ENCODE measurements at regions not wholly inside any gene's neighbourhood (a gene's known extent, or its start where the extent isn't known, plus 50 kb on each side); places are given as distances from the start of the nearest gene placed in this dataset.

GRCh38 chr2:122112216-122113005 is 357.0 kb downstream of the TSN start:
- TF ChIP-seq ZNF621 (tag by site-specific recombination; IDR thresholded peaks at IDR 0.05) = no peak
- no peak for TF ChIP-seq SETDB1 (IDR thresholded peaks at IDR 0.05; ENCODE audit: insufficient read length, low read length)
- TF ChIP-seq REPIN1 (tag by site-specific recombination; IDR thresholded peaks at IDR 0.05; ENCODE audit: low read depth) = no peak
- no peak for TF ChIP-seq ZBTB8A (tag by site-specific recombination; IDR thresholded peaks at IDR 0.05)
- TF ChIP-seq ZNF600 (tag by site-specific recombination; IDR thresholded peaks at IDR 0.05) = no peak
- no peak for TF ChIP-seq ZBTB11 (tag by site-specific recombination; conservative IDR thresholded peaks at IDR 0.05; ENCODE audit: low read depth)
- TF ChIP-seq ZNF341 (tag by site-specific recombination; IDR thresholded peaks at IDR 0.05; ENCODE audit: low read depth) = no peak
- TF ChIP-seq BCL11A (tag by site-specific recombination; IDR thresholded peaks at IDR 0.05; ENCODE audit: low read depth) = no peak
- TF ChIP-seq, protein P1, sequence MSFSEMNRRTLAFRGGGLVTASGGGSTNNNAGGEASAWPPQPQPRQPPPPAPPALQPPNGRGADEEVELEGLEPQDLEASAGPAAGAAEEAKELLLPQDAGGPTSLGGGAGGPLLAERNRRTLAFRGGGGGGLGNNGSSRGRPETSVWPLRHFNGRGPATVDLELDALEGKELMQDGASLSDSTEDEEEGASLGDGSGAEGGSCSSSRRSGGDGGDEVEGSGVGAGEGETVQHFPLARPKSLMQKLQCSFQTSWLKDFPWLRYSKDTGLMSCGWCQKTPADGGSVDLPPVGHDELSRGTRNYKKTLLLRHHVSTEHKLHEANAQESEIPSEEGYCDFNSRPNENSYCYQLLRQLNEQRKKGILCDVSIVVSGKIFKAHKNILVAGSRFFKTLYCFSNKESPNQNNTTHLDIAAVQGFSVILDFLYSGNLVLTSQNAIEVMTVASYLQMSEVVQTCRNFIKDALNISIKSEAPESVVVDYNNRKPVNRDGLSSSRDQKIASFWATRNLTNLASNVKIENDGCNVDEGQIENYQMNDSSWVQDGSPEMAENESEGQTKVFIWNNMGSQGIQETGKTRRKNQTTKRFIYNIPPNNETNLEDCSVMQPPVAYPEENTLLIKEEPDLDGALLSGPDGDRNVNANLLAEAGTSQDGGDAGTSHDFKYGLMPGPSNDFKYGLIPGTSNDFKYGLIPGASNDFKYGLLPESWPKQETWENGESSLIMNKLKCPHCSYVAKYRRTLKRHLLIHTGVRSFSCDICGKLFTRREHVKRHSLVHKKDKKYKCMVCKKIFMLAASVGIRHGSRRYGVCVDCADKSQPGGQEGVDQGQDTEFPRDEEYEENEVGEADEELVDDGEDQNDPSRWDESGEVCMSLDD (tag by site-specific recombination; IDR thresholded peaks at IDR 0.05) = no peak
- TF ChIP-seq KLF8 (tag by site-specific recombination; IDR thresholded peaks at IDR 0.05) = no peak
- no peak for TF ChIP-seq IKZF3 (tag by site-specific recombination; IDR thresholded peaks at IDR 0.05)
- no peak for TF ChIP-seq OSR2 (tag by site-specific recombination; IDR thresholded peaks at IDR 0.05)
- no peak for TF ChIP-seq ZNF311 (tag by site-specific recombination; IDR thresholded peaks at IDR 0.05; ENCODE audit: borderline replicate concordance)
- TF ChIP-seq, protein P2, sequence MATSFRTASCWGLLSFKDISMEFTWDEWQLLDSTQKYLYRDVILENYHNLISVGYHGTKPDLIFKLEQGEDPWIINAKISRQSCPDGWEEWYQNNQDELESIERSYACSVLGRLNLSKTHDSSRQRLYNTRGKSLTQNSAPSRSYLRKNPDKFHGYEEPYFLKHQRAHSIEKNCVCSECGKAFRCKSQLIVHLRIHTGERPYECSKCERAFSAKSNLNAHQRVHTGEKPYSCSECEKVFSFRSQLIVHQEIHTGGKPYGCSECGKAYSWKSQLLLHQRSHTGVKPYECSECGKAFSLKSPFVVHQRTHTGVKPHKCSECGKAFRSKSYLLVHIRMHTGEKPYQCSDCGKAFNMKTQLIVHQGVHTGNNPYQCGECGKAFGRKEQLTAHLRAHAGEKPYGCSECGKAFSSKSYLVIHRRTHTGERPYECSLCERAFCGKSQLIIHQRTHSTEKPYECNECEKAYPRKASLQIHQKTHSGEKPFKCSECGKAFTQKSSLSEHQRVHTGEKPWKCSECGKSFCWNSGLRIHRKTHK (tag by site-specific recombination; IDR thresholded peaks at IDR 0.05) = no peak
- no peak for TF ChIP-seq ZNF501 (tag by site-specific recombination; IDR thresholded peaks at IDR 0.05)
- TF ChIP-seq PATZ1 (tag by site-specific recombination; IDR thresholded peaks at IDR 0.05) = no peak
- no peak for TF ChIP-seq ZNF48 (tag by site-specific recombination; IDR thresholded peaks at IDR 0.05)
- TF ChIP-seq ZNF274 (IDR thresholded peaks at IDR 0.05; ENCODE audit: low read length) = no peak
- TF ChIP-seq ZNF274 (tag by site-specific recombination; IDR thresholded peaks at IDR 0.05; ENCODE audit: borderline replicate concordance) = no peak
- TF ChIP-seq KLF10 (tag by site-specific recombination; IDR thresholded peaks at IDR 0.05) = no peak
- Histone ChIP-seq H3K27ac (ENCODE audit: extremely low read depth, low read depth, low read length) (no peak overlapping the region), H3K9me3 (ENCODE audit: control insufficient read depth, insufficient read depth, low read depth, low read length) (no peaks in the 10 kb centered on the region), H3K4me3 (ENCODE audit: low read depth, low read length) (no peak overlapping the region), H3K36me3 (ENCODE audit: control insufficient read depth in 2 of 2, insufficient read depth in 1 of 2, low read length in 2 of 2) (no peaks in the 10 kb centered on the region), H3K4me1 (ENCODE audit: control insufficient read depth, insufficient read depth, low read length) (no peaks in the 10 kb centered on the region)
- ChIA-PET POLR2A (no interaction called here), CTCF (no interaction called here)
